Activated T-helper 1 cell treated with anti-CD3 and anti-CD28 coated beads, Interleukin-2, amount 50 U/mL, for 16 hours (primary cell): ENCODE measurements at regions not wholly inside any gene's neighbourhood (a gene's known extent, or its start where the extent isn't known, plus 50 kb on each side); places are given as distances from the start of the nearest gene placed in this dataset.
"Not testable (repeated sequence)": the region's sequence is repeated elsewhere in the genome, so short reads cannot be mapped to it uniquely, and the experiment has no call there.

Experiments used
- DNase-seq, 2 donors: peaks; one replicate each; pipeline ENCODE4 v3.0.0-alpha.2; 2020; ENCODE audit warnings: low read depth in 1 of 2, low spot score in 1 of 2

- DNase-seq: no peak
Observed at GRCh38 chr22:48739348-48740085, 1088.2 kb downstream of the BRD1 start.

GRCh38 chr22:48738204-48738980 is 1089.3 kb downstream of the BRD1 start:
- no peak for DNase-seq

GRCh38 chr22:48737461-48738203 is 1090.0 kb downstream of the BRD1 start:
- no peak for DNase-seq

- no peak for DNase-seq
Observed at GRCh38 chr22:48736593-48737460, 1090.8 kb downstream of the BRD1 start.

- DNase-seq: no peak
Observed at GRCh38 chr22:48734961-48735360, 1092.7 kb downstream of the BRD1 start.

GRCh38 chr22:48734359-48734758 is 1093.3 kb downstream of the BRD1 start:
- DNase-seq: no peak

- no peak for DNase-seq
Observed at GRCh38 chr22:48729499-48730171, 1098.0 kb downstream of the BRD1 start.

GRCh38 chr22:48727454-48728058 is 1100.1 kb downstream of the BRD1 start:
- no peak for DNase-seq

GRCh38 chr22:48724899-48725298 is 1102.8 kb downstream of the BRD1 start:
- DNase-seq: no peak

- DNase-seq: no peak
Observed at GRCh38 chr22:48722661-48723060, 1105.0 kb downstream of the BRD1 start.

- no peak for DNase-seq
Observed at GRCh38 chr22:48721395-48721669, 1106.3 kb downstream of the BRD1 start.

GRCh38 chr22:48720662-48721394 is 1106.8 kb downstream of the BRD1 start:
- DNase-seq: no peak

- DNase-seq: no peak
Observed at GRCh38 chr22:48719978-48720661, 1107.6 kb downstream of the BRD1 start.

- DNase-seq: no peak
Observed at GRCh38 chr22:48718818-48719500, 1108.7 kb downstream of the BRD1 start.

- no peak for DNase-seq
Observed at GRCh38 chr22:48717883-48718817, 1109.5 kb downstream of the BRD1 start.

GRCh38 chr22:48717076-48717810 is 1110.4 kb downstream of the BRD1 start:
- DNase-seq: no peak

GRCh38 chr22:48716154-48716553 is 1111.5 kb downstream of the BRD1 start:
- not testable (repeated sequence) for DNase-seq
